Heart right ventricle (tissue), 16 donors: ENCODE measurements at regions not wholly inside any gene's neighbourhood (a gene's known extent, or its start where the extent isn't known, plus 50 kb on each side); places are given as distances from the start of the nearest gene placed in this dataset.

Source experiments
- ATAC-seq, 8 donors: fragments of 200-7000 bp; cut with Tn5 transposase; one replicate each; pipeline ENCODE4 v1.9.1; 2020; ENCODE audit warnings: mild to moderate bottlenecking in 8 of 8, moderate library complexity in 8 of 8, moderate number of reproducible peaks in 1 of 8
- DNase-seq, 2 donors: peaks; one replicate each; pipeline ENCODE4 v3.0.0-alpha.2; 2020
- H3K27ac ChIP-seq, 10 donors: fragments of 200-600 bp; sonication (generic) in 2 of 10; one replicate each; pipeline versions ENCODE4 v1.5.0 to v1.8.0; 2020 to 2022; ENCODE audit warnings: mild to moderate bottlenecking in 3 of 10
- H3K27me3 ChIP-seq, 7 donors: fragments of 200-600 bp; one replicate each; pipeline ENCODE4 v1.8.0; 2021 to 2022; ENCODE audit warnings: mild to moderate bottlenecking in 2 of 7
- H3K36me3 ChIP-seq, 9 donors: fragments of 200-600 bp; sonication (generic) in 1 of 9; one replicate each; pipeline versions ENCODE4 v1.5.0 to v1.8.0; 2020 to 2022; ENCODE audit warnings: mild to moderate bottlenecking in 2 of 9
- H3K4me1 ChIP-seq, 9 donors: fragments of 200-600 bp; sonication (generic) in 1 of 9; one replicate each; pipeline versions ENCODE4 v1.5.0 to v1.8.0; 2020 to 2022; ENCODE audit warnings: mild to moderate bottlenecking in 4 of 9
- H3K4me3 ChIP-seq, 10 donors: fragments of 200-600 bp; sonication (generic) in 2 of 10; one replicate each; pipeline versions ENCODE4 v1.5.0 to v1.8.0; 2020 to 2022; ENCODE audit warnings: mild to moderate bottlenecking in 7 of 10, moderate library complexity in 2 of 10
- H3K9me3 ChIP-seq, 11 donors: fragments of 200-600 bp in 10 of 11; sonication (generic) in 2 of 11; one replicate each; pipeline versions ENCODE4 v1.5.0 to v1.8.0; 2013 to 2022; ENCODE audit warnings: mild to moderate bottlenecking in 2 of 11, control low read depth in 1 of 11, moderate library complexity in 1 of 11
- WGBS, 2 donors: extraction: QIAGEN DNeasy Blood & Tissue Kit; methylation state at CpG; one replicate each; pipeline ENCODE4 v1.1.7; 2013; ENCODE audit warnings: inconsistent platforms in 1 of 2; 5-methylcytosine and 5-hydroxymethylcytosine counted together
- intact Hi-C, 10 donors: fragments of 100-400 bp; cut with DNase I; formaldehyde crosslinking; loops; one replicate each; pipeline versions ENCODE4 v1.11.1 to v1.14.2; 2022
- TF ChIP-seq, protein P1 (sequence below), 9 donors: fragments of 200-600 bp; sonication (generic) in 2 of 9; IDR thresholded peaks; one replicate each; pipeline versions ENCODE4 v1.5.0 to v1.8.0; 2021 to 2022; ENCODE audit warnings: antibody characterized with exemption in 9 of 9, mild to moderate bottlenecking in 5 of 9, moderate library complexity in 1 of 9
- donor health status: Arrhythmogenic right ventricular cardiomyopathy.
- donor health status: ischemic (EF 13 %, LVEDD 7.1; RV severe dilation, severe dysfunction).
- donor health status: healthy with polysubstance abuse.
- donor health status: DM: no; HTN: yes; CAD: no.
- donor health status: DM: no; HTN: no; CAD: no.
- donor health status: ischemic (EF 25% LVEDD 6.9; RV normal size, moderate dysfunction).
- donor health status: ischemic (EF 25% LVEDD 5.7; RV mildly dilated, moderate dysfunction).
- donor health status: healthy.
- donor health status: DM: yes; HTN: yes; CAD: no.
- donor health status: Ischemic cardiomyopathy.
- donor health status: ischemic (EF 35%, LVEDD 5.7; RV mildly dilated, moderate dysfunction).
- donor health status: nonischemic (EF 11% LVEDD 7.7; RV severe dilation, severe dysfunction).
- donor health status: DM: yes; HTN: yes; CAD: no.
- donor health status: PGD.
- donor health status: ischemic (EF 29% LVEDD 5.4; RV normal size, mild dysfunction).
- donor health status: nonischemic (EF 23%, LVEDD 6.1; RV moderate dilation, normal function).

DNA sequence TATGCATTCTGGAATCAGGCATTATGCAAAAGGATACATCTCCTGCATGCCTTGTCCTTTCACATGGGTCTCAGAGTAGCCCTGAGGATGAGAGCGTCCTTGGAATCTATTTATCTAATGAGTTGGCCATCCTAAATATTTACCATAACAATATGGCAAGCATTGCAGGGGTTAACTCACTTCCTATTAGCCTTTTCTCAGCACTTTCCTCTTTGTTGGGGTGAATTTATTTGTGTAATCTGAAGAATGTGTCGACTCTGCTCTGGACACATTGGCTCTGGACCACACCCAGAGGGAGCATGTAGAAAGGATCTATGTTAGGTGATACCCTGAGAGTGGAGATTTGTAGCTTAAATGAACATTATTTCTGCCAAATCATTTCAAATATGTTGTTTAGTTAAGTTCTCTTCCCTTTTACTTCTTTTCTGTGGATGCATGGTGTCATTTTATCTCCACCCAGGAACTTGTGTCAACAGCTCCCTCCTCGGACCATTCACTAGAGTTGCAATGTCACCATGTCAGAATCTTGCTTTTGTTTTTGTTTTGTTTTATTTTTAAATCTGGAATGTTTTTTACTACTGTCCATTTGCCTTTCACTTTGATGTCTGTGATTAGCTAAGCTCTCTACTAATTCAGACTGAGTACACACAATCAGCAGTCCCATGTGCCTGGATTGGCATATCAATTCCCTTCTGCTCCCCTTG is 757.0 kb upstream of the MMS22L start:
- Histone ChIP-seq H3K27ac (no peak overlapping the region), H3K9me3 (no peaks in the 10 kb centered on the region), H3K27me3 (peaks cover 0 to 39% (median 8%) of the 10 kb centered on the region in 7 donors), H3K4me3 (no peak overlapping the region), H3K36me3 (no peaks in the 10 kb centered on the region), H3K4me1 (peaks cover 0 to 3% (median 0%) of the 10 kb centered on the region in 9 donors)
- no peak for ATAC-seq
- no peak for DNase-seq
- TF ChIP-seq, protein P1, sequence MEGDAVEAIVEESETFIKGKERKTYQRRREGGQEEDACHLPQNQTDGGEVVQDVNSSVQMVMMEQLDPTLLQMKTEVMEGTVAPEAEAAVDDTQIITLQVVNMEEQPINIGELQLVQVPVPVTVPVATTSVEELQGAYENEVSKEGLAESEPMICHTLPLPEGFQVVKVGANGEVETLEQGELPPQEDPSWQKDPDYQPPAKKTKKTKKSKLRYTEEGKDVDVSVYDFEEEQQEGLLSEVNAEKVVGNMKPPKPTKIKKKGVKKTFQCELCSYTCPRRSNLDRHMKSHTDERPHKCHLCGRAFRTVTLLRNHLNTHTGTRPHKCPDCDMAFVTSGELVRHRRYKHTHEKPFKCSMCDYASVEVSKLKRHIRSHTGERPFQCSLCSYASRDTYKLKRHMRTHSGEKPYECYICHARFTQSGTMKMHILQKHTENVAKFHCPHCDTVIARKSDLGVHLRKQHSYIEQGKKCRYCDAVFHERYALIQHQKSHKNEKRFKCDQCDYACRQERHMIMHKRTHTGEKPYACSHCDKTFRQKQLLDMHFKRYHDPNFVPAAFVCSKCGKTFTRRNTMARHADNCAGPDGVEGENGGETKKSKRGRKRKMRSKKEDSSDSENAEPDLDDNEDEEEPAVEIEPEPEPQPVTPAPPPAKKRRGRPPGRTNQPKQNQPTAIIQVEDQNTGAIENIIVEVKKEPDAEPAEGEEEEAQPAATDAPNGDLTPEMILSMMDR (IDR thresholded peaks at IDR 0.05), result peak in 6 of 9 donors; percentile 21 to 55 (median 46)
- WGBS, 2 donors, result 22 to 27% methylated on average over 3 of the region's 3 CpGs
- intact Hi-C loops, result loop anchor here in 5 of 10 donors (5.0 to 10.0 kb wide), 4 partner anchors 335 to 545 kb away; no protein-coding TSS in a partner anchor

- no peaks in the 10 kb centered on the region for H3K9me3 ChIP-seq
- TF ChIP-seq, protein P1 (IDR thresholded peaks at IDR 0.05), result no peak
- ATAC-seq (no peak), DNase-seq (no peak)
- H3K4me3 ChIP-seq, result no peak overlapping the region
- peaks cover 0 to 3% (median 0%) of the 10 kb centered on the region in 9 donors for H3K4me1 ChIP-seq
- intact Hi-C loops, result loop anchor here in 3 of 10 donors (5.0 to 10.0 kb wide), 3 partner anchors 536 to 546 kb away; no protein-coding TSS in a partner anchor
- H3K27ac ChIP-seq, result no peak overlapping the region
- H3K36me3 ChIP-seq, result no peaks in the 10 kb centered on the region
- H3K27me3 ChIP-seq, result peaks cover 0 to 45% (median 12%) of the 10 kb centered on the region in 7 donors
Observed at GRCh38 chr6:98041056-98041455, 758.0 kb upstream of the MMS22L start.

DNA sequence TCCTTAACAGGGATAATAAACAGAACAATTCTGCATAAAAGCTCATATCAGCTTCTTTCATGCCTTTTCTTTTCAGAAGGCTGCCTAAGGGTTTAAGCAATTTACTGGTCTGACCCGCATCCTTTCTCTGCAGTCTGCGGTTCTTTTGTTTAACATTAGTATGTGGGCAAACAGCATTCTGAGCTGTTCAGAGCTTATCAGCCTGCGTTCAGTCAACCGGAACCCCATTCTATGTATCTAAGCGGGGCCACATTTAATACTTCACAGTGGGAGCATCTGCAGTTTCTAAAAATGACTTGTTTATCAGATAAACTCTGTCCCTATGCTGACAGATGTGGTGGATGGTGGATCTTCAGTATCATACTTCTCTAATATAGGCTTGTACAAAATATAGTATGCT is 758.9 kb upstream of the MMS22L start:
- Histone ChIP-seq H3K4me3 (no peak overlapping the region), H3K27me3 (peaks cover 0 to 45% (median 12%) of the 10 kb centered on the region in 7 donors), H3K9me3 (no peaks in the 10 kb centered on the region), H3K36me3 (no peaks in the 10 kb centered on the region), H3K4me1 (peaks cover 0 to 3% (median 0%) of the 10 kb centered on the region in 9 donors), H3K27ac (no peak overlapping the region)
- intact Hi-C loops, result loop anchor here in 3 of 10 donors (5.0 to 10.0 kb wide), 3 partner anchors 537 to 547 kb away; no protein-coding TSS in a partner anchor
- ATAC-seq, result no peak
- WGBS, 2 donors, result 34 to 38% methylated on average over 5 of the region's 5 CpGs
- no peak for DNase-seq
- TF ChIP-seq, protein P1 (IDR thresholded peaks at IDR 0.05), result no peak

DNA sequence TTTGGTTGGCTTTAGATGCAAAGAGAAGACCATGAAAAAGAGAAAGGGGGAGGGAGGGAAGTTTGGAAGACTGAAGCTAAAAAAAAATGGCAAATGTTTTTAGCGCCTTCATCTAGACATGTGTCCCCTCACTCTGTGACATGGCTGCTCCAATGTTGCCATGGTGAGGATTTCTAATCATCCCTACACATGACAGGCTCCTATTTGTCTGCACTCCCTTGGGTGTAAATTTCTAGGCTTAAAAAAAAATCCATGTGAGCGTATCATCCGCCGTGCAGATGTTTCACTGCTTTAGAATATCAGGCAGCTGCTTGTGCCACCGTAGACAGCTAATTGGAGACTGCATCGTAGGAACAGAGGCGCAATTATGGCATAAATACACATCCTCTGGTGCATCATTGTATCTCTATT is 761.1 kb upstream of the MMS22L start:
- Histone ChIP-seq H3K36me3 (no peaks in the 10 kb centered on the region), H3K27ac (no peak overlapping the region), H3K27me3 (peaks cover 0 to 40% (median 12%) of the 10 kb centered on the region in 7 donors), H3K9me3 (no peaks in the 10 kb centered on the region), H3K4me3 (no peak overlapping the region), H3K4me1 (peaks cover 0 to 3% (median 0%) of the 10 kb centered on the region in 9 donors)
- no peak for ATAC-seq
- WGBS, 2 donors, result 72 to 78% methylated on average over 7 of the region's 7 CpGs
- intact Hi-C loops, result loop anchor here in 3 of 10 donors (5.0 to 10.0 kb wide), 3 partner anchors 539 to 549 kb away; no protein-coding TSS in a partner anchor
- no peak for DNase-seq
- TF ChIP-seq, protein P1 (IDR thresholded peaks at IDR 0.05), result no peak
